ENCODE measurements at regions not wholly inside any gene's neighbourhood (a gene's known extent, or its start where the extent isn't known, plus 50 kb on each side); places are given as distances from the start of the nearest gene placed in this dataset.
"Not testable (repeated sequence)": the region's sequence is repeated elsewhere in the genome, so short reads cannot be mapped to it uniquely, and the experiment has no call there.

DNA sequence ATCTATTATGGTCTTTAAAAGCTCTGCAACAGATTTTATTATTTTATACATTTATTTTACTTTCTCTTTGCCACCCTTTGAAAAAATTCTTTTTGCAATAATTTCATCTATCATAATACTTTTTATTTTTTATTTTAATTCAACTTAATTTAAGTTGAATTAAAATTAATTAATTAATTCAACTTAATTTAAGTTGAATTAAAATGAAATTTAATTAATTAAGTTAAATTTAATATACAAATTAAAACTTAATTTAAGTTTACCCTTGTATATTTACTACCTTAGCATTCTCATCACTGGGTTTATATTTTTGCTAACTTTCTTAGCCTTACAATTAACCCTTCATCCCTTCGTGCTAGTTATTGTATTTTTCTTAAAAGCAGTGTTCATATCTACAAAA lies 301.4 kb downstream of the SLITRK5 start:
- intact Hi-C loops (cut with micrococcal nuclease), result no loop called here
- ChIA-PET POLR2A (no interaction called here), CTCF (no interaction called here)
- no peaks in the 10 kb centered on the region for H3K36me3 Mint-ChIP-seq (ENCODE audit: low read depth)
- no peaks in the 10 kb centered on the region for H3K4me1 Mint-ChIP-seq
- H3K4me3 Mint-ChIP-seq, result no peak overlapping the region
- no peak overlapping the region for H3K27ac Mint-ChIP-seq
- peaks cover 6% of the 10 kb centered on the region for H3K9me3 Mint-ChIP-seq
- DNase-seq (no peak), ATAC-seq (ENCODE audit: low read depth) (no peak)
- no peaks in the 10 kb centered on the region for H3K27me3 Mint-ChIP-seq
- TF ChIP-seq, protein P1, sequence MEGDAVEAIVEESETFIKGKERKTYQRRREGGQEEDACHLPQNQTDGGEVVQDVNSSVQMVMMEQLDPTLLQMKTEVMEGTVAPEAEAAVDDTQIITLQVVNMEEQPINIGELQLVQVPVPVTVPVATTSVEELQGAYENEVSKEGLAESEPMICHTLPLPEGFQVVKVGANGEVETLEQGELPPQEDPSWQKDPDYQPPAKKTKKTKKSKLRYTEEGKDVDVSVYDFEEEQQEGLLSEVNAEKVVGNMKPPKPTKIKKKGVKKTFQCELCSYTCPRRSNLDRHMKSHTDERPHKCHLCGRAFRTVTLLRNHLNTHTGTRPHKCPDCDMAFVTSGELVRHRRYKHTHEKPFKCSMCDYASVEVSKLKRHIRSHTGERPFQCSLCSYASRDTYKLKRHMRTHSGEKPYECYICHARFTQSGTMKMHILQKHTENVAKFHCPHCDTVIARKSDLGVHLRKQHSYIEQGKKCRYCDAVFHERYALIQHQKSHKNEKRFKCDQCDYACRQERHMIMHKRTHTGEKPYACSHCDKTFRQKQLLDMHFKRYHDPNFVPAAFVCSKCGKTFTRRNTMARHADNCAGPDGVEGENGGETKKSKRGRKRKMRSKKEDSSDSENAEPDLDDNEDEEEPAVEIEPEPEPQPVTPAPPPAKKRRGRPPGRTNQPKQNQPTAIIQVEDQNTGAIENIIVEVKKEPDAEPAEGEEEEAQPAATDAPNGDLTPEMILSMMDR (IDR thresholded peaks at IDR 0.05), result no peak

GRCh38 chr13:87975035-87975434 lies 303.9 kb downstream of the SLITRK5 start:
- TF ChIP-seq, protein P1 (IDR thresholded peaks at IDR 0.05), result no peak
- ChIA-PET POLR2A (no interaction called here), CTCF (no interaction called here)
- no peak overlapping the region for H3K27ac Mint-ChIP-seq
- no peaks in the 10 kb centered on the region for H3K36me3 Mint-ChIP-seq (ENCODE audit: low read depth)
- intact Hi-C loops (cut with micrococcal nuclease), result no loop called here
- ATAC-seq (ENCODE audit: low read depth) (no peak), DNase-seq (no peak)
- no peak overlapping the region for H3K4me3 Mint-ChIP-seq
- no peaks in the 10 kb centered on the region for H3K27me3 Mint-ChIP-seq
- no peaks in the 10 kb centered on the region for H3K4me1 Mint-ChIP-seq
- peaks cover 6% of the 10 kb centered on the region for H3K9me3 Mint-ChIP-seq

- CTCF ChIA-PET; H3K36me3 Mint-ChIP-seq (ENCODE audit: low read depth); H3K27me3 Mint-ChIP-seq; ATAC-seq (ENCODE audit: low read depth); H3K9me3 Mint-ChIP-seq; H3K27ac Mint-ChIP-seq; H3K4me1 Mint-ChIP-seq; intact Hi-C loops (cut with micrococcal nuclease); H3K4me3 Mint-ChIP-seq; POLR2A ChIA-PET; DNase-seq: not testable (repeated sequence)
Measured at GRCh38 chr13:87976650-87977049, 305.5 kb downstream of the SLITRK5 start.

DNA sequence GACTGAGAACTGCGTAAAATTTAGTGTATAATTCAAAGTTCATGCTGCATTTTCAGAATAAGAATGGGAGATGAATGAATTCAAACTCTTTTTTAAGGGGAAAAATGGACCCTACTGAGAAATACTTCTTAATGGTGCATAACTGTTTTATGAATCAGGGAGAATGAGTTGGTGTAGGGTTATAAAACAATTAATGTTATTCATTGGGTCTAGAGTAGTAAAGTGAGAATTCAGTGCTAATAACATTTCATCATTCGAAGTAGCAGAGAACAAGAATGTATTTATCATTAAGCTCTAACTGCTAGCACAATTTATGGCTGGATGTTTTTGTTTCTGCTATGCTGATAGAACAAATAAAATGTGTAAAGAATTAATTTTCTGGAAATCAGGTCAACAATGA lies 310.2 kb downstream of the SLITRK5 start:
- Mint-ChIP-seq H3K27ac (no peak overlapping the region), H3K9me3 (no peaks in the 10 kb centered on the region), H3K4me1 (no peaks in the 10 kb centered on the region), H3K36me3 (ENCODE audit: low read depth) (no peaks in the 10 kb centered on the region), H3K27me3 (no peaks in the 10 kb centered on the region), H3K4me3 (no peak overlapping the region)
- ChIA-PET POLR2A (no interaction called here), CTCF (no interaction called here)
- intact Hi-C loops (cut with micrococcal nuclease), result no loop called here
- DNase-seq (no peak), ATAC-seq (ENCODE audit: low read depth) (no peak)
- TF ChIP-seq, protein P1 (IDR thresholded peaks at IDR 0.05), result no peak

GRCh38 chr13:87982400-87982799 lies 311.2 kb downstream of the SLITRK5 start:
- no peaks in the 10 kb centered on the region for H3K27me3 Mint-ChIP-seq
- TF ChIP-seq, protein P1 (IDR thresholded peaks at IDR 0.05), result no peak
- no peak overlapping the region for H3K27ac Mint-ChIP-seq
- intact Hi-C loops (cut with micrococcal nuclease), result no loop called here
- DNase-seq, result no peak
- no peaks in the 10 kb centered on the region for H3K4me1 Mint-ChIP-seq
- POLR2A ChIA-PET, result no interaction called here
- CTCF ChIA-PET, result no interaction called here
- H3K36me3 Mint-ChIP-seq (ENCODE audit: low read depth), result no peaks in the 10 kb centered on the region
- no peak for ATAC-seq (ENCODE audit: low read depth)
- no peak overlapping the region for H3K4me3 Mint-ChIP-seq
- no peaks in the 10 kb centered on the region for H3K9me3 Mint-ChIP-seq

DNA sequence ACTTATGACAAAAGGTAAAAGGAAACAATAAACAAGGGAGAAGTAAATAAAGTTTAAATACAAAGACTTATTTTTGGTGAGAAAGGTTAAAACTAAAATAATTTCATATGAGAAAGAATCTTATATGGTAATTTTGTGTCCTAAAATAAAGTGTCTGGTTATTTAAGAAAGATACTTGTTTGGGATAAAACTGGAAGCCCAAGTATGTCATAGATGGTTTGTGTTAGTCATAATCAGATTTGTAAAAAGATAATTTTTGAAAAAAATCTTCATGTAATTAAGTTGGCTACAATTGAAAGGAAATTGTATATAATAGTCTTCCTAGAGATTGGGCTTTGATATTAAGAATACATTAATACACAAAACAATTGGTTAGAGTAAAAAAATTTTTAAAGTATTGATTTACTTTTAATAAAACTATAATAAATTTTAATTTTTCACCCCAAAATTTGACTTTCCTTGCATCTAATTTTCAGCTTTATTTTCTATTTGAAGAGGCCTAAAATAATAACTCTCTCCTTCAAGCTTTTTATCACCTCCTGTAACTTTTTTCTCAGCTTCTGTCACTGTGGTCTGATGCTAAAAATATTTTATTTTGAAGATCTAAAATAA lies 315.6 kb downstream of the SLITRK5 start:
- DNase-seq, result no peak
- TF ChIP-seq, protein P1 (IDR thresholded peaks at IDR 0.05), result no peak
- ATAC-seq (ENCODE audit: low read depth), result no peak
- H3K27me3 Mint-ChIP-seq, result no peaks in the 10 kb centered on the region
- intact Hi-C loops (cut with micrococcal nuclease), result no loop called here
- H3K4me3 Mint-ChIP-seq, result no peak overlapping the region
- H3K36me3 Mint-ChIP-seq (ENCODE audit: low read depth), result no peaks in the 10 kb centered on the region
- no peak overlapping the region for H3K27ac Mint-ChIP-seq
- no peaks in the 10 kb centered on the region for H3K9me3 Mint-ChIP-seq
- ChIA-PET CTCF (no interaction called here), POLR2A (no interaction called here)
- H3K4me1 Mint-ChIP-seq, result no peaks in the 10 kb centered on the region
